GM12892 (cell line): ENCODE measurements at regions not wholly inside any gene's neighbourhood (a gene's known extent, or its start where the extent isn't known, plus 50 kb on each side); places are given as distances from the start of the nearest gene placed in this dataset.

Source experiments
- POLR2A ChIP-seq: IDR thresholded peaks from 2 replicates; pipeline ENCODE4 v1.6.1; 2011; ENCODE audit warnings: low read depth, low read length, control low read depth
- TAF1 ChIP-seq: IDR thresholded peaks from 2 replicates; pipeline ENCODE4 v1.6.1; 2011; ENCODE audit warnings: low read depth, mild to moderate bottlenecking, control low read depth, low read length, borderline replicate concordance

GRCh38 chr7:85447004-85447403 is 260.1 kb upstream of the SEMA3D start:
- no peak for TF ChIP-seq POLR2A
- TF ChIP-seq TAF1: no peak
